ENCODE measurements at regions not wholly inside any gene's neighbourhood (a gene's known extent, or its start where the extent isn't known, plus 50 kb on each side); places are given as distances from the start of the nearest gene placed in this dataset.

- Histone ChIP-seq H3K36me3 (no peaks in the 10 kb centered on the region), H3K4me1 (no peaks in the 10 kb centered on the region), H3K9me3 (no peaks in the 10 kb centered on the region), H3K27ac (no peak overlapping the region), H3K4me3 (no peak overlapping the region), H3K27me3 (replicated peaks in 1 of 7) (no peaks in the 10 kb centered on the region)
- WGBS, 5 donors, result 88 to 91% (median 89%) methylated on average over 6 of the region's 6 CpGs
- DNase-seq, result no peak
- intact Hi-C loops (cut with DNase I; ENCODE audit: low total_unique reads), result no loop called here
- TF ChIP-seq CTCF (IDR thresholded peaks at IDR 0.05 in 8 of 11, conservative IDR thresholded peaks at IDR 0.05 in 3 of 11) (no peak), POLR2A (IDR thresholded peaks at IDR 0.05) (no peak), POLR2AphosphoS5 (IDR thresholded peaks at IDR 0.05) (no peak)
These were observed 169.5 kb upstream of the HAPLN1 start for GRCh38 chr5:83889971-83890745.

- no peaks in the 10 kb centered on the region for H3K9me3 ChIP-seq
- H3K4me3 ChIP-seq, result peak overlapping the region in 1 of 8 donors; percentile 1
- no peaks in the 10 kb centered on the region for H3K36me3 ChIP-seq
- intact Hi-C loops (cut with DNase I; ENCODE audit: low total_unique reads), result no loop called here
- no peaks in the 10 kb centered on the region for H3K27me3 ChIP-seq (replicated peaks in 1 of 7)
- no peak for TF ChIP-seq POLR2A (IDR thresholded peaks at IDR 0.05)
- TF ChIP-seq CTCF (IDR thresholded peaks at IDR 0.05 in 8 of 11, conservative IDR thresholded peaks at IDR 0.05 in 3 of 11), result no peak
- no peak for TF ChIP-seq POLR2AphosphoS5 (IDR thresholded peaks at IDR 0.05)
- no peak overlapping the region for H3K27ac ChIP-seq
- H3K4me1 ChIP-seq, result no peaks in the 10 kb centered on the region
- WGBS, 5 donors, result 68 to 88% (median 79%) methylated on average over 8 of the region's 8 CpGs
- no peak for DNase-seq
These were observed 157.5 kb upstream of the HAPLN1 start for GRCh38 chr5:83877911-83878706.

GRCh38 chr5:83871533-83872395 is 151.1 kb upstream of the HAPLN1 start:
- H3K4me3 ChIP-seq, result no peak overlapping the region
- TF ChIP-seq CTCF (IDR thresholded peaks at IDR 0.05 in 8 of 11, conservative IDR thresholded peaks at IDR 0.05 in 3 of 11), result no peak
- TF ChIP-seq POLR2A (IDR thresholded peaks at IDR 0.05), result no peak
- no peak for TF ChIP-seq POLR2AphosphoS5 (IDR thresholded peaks at IDR 0.05)
- H3K27me3 ChIP-seq (replicated peaks in 1 of 7), result no peaks in the 10 kb centered on the region
- H3K36me3 ChIP-seq, result no peaks in the 10 kb centered on the region
- H3K27ac ChIP-seq, result no peak overlapping the region
- intact Hi-C loops (cut with DNase I; ENCODE audit: low total_unique reads), result no loop called here
- no peak for DNase-seq
- no peaks in the 10 kb centered on the region for H3K9me3 ChIP-seq
- H3K4me1 ChIP-seq, result no peaks in the 10 kb centered on the region
- WGBS, 5 donors, result 73 to 82% (median 78%) methylated on average over 6 of the region's 6 CpGs

Measured in spleen (tissue), 11 donors.